AG04449 (cell line): ENCODE measurements at regions not wholly inside any gene's neighbourhood (a gene's known extent, or its start where the extent isn't known, plus 50 kb on each side); places are given as distances from the start of the nearest gene placed in this dataset.

ENCODE experiments used
- CTCF ChIA-PET: fragments of 350-600 bp; formaldehyde crosslinking; extraction: SDS; loops from one replicate; lab custom pipeline; 2021; ENCODE audit warnings: antibody characterized with exemption; lab: Yijun Ruan, JAX
- POLR2A ChIA-PET: fragments of 400-600, 350-600 bp; formaldehyde crosslinking; extraction: SDS; loops from one replicate; lab custom pipeline; 2020; ENCODE audit warnings: antibody characterized with exemption, inconsistent platforms; lab: Yijun Ruan, JAX
- DNase-seq: peaks from one replicate; pipeline ENCODE4 v3.0.0-alpha.2; 2010; ENCODE audit warnings: low read depth, low spot score
- H3K4me3 ChIP-seq: 2 replicates; pipeline ENCODE4 v1.5.1; 2011; ENCODE audit warnings: low read depth, mild to moderate bottlenecking, control low read depth, low read length
- TF ChIP-seq, protein P1 (sequence below): IDR thresholded peaks from one replicate; pipeline ENCODE4 v1.5.1; 2011; ENCODE audit warnings: mild to moderate bottlenecking, moderate library complexity, low read length, control low read depth, inconsistent platforms; ENCODE audit not compliant: insufficient read depth; ENCODE audit errors: missing control alignments

- no peak for DNase-seq
- ChIA-PET CTCF (no interaction called here), POLR2A (no interaction called here)
- TF ChIP-seq, protein P1, sequence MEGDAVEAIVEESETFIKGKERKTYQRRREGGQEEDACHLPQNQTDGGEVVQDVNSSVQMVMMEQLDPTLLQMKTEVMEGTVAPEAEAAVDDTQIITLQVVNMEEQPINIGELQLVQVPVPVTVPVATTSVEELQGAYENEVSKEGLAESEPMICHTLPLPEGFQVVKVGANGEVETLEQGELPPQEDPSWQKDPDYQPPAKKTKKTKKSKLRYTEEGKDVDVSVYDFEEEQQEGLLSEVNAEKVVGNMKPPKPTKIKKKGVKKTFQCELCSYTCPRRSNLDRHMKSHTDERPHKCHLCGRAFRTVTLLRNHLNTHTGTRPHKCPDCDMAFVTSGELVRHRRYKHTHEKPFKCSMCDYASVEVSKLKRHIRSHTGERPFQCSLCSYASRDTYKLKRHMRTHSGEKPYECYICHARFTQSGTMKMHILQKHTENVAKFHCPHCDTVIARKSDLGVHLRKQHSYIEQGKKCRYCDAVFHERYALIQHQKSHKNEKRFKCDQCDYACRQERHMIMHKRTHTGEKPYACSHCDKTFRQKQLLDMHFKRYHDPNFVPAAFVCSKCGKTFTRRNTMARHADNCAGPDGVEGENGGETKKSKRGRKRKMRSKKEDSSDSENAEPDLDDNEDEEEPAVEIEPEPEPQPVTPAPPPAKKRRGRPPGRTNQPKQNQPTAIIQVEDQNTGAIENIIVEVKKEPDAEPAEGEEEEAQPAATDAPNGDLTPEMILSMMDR = no peak
- H3K4me3 ChIP-seq = no peak overlapping the region
These were observed 447.5 kb upstream of the COX7C start for GRCh38 chr5:86170194-86170593.

- POLR2A ChIA-PET = no interaction called here
- TF ChIP-seq, protein P1 = no peak
- no peak overlapping the region for H3K4me3 ChIP-seq
- no peak for DNase-seq
- CTCF ChIA-PET = no interaction called here
These were observed 442.5 kb upstream of the COX7C start for GRCh38 chr5:86175224-86175623.

GRCh38 chr5:86199287-86199686 lies 418.5 kb upstream of the COX7C start:
- DNase-seq = no peak
- H3K4me3 ChIP-seq = no peak overlapping the region
- TF ChIP-seq, protein P1 = no peak
- POLR2A ChIA-PET = no interaction called here
- CTCF ChIA-PET = no interaction called here

GRCh38 chr5:86228147-86228546 lies 389.6 kb upstream of the COX7C start:
- TF ChIP-seq, protein P1 = no peak
- ChIA-PET POLR2A (no interaction called here), CTCF (no interaction called here)
- no peak overlapping the region for H3K4me3 ChIP-seq
- DNase-seq = no peak

- no peak for DNase-seq
- H3K4me3 ChIP-seq = no peak overlapping the region
- TF ChIP-seq, protein P1 = no peak
- ChIA-PET POLR2A (no interaction called here), CTCF (no interaction called here)
These were observed 385.5 kb upstream of the COX7C start for GRCh38 chr5:86232246-86232645.

GRCh38 chr5:86244153-86244552 lies 373.6 kb upstream of the COX7C start:
- no peak overlapping the region for H3K4me3 ChIP-seq
- no peak for DNase-seq
- ChIA-PET CTCF (no interaction called here), POLR2A (no interaction called here)
- TF ChIP-seq, protein P1 = no peak
